GM19043 (cell line): ENCODE measurements at regions not wholly inside any gene's neighbourhood (a gene's known extent, or its start where the extent isn't known, plus 50 kb on each side); places are given as distances from the start of the nearest gene placed in this dataset.

Experiments used
- ATAC-seq: cut with Tn5 transposase; IDR thresholded peaks from one replicate; pipeline ENCODE4 v1.9.1; 2021; ENCODE audit warnings: low read depth; ENCODE audit not compliant: unreplicated experiment

- ATAC-seq = no peak
Observed at GRCh38 chr4:104418286-104418685, 76.4 kb downstream of the CXXC4 start.

GRCh38 chr4:104417357-104417882 lies 77.3 kb downstream of the CXXC4 start:
- no peak for ATAC-seq

- no peak for ATAC-seq
Observed at GRCh38 chr4:104416725-104417356, 77.9 kb downstream of the CXXC4 start.

- no peak for ATAC-seq
Observed at GRCh38 chr4:104413487-104413886, 81.2 kb downstream of the CXXC4 start.

GRCh38 chr4:104412344-104412743 lies 82.3 kb downstream of the CXXC4 start:
- no peak for ATAC-seq

- ATAC-seq = no peak
Observed at GRCh38 chr4:104411502-104411901, 83.2 kb downstream of the CXXC4 start.

GRCh38 chr4:104408878-104409277 lies 85.8 kb downstream of the CXXC4 start:
- no peak for ATAC-seq

GRCh38 chr4:104404361-104404760 lies 90.3 kb downstream of the CXXC4 start:
- no peak for ATAC-seq

- ATAC-seq = no peak
Observed at GRCh38 chr4:104395168-104395614, 99.5 kb downstream of the CXXC4 start.

- ATAC-seq = no peak
Observed at GRCh38 chr4:104394406-104395167, 100.1 kb downstream of the CXXC4 start.

GRCh38 chr4:104393655-104394324 lies 100.9 kb downstream of the CXXC4 start:
- no peak for ATAC-seq

GRCh38 chr4:104385713-104386112 lies 109.0 kb downstream of the CXXC4 start:
- no peak for ATAC-seq

GRCh38 chr4:104382961-104383360 lies 111.7 kb downstream of the CXXC4 start:
- ATAC-seq = no peak

- no peak for ATAC-seq
Observed at GRCh38 chr4:104381729-104382128, 113.0 kb downstream of the CXXC4 start.

GRCh38 chr4:104365618-104366017 lies 129.1 kb downstream of the CXXC4 start:
- ATAC-seq = no peak

GRCh38 chr4:104353481-104353880 lies 141.2 kb downstream of the CXXC4 start:
- no peak for ATAC-seq

- ATAC-seq = no peak
Observed at GRCh38 chr4:104352211-104352610, 142.5 kb downstream of the CXXC4 start.

GRCh38 chr4:104351706-104352105 lies 143.0 kb downstream of the CXXC4 start:
- ATAC-seq = no peak

GRCh38 chr4:104345598-104346242 lies 149.0 kb downstream of the CXXC4 start:
- ATAC-seq = no peak

- ATAC-seq = no peak
Observed at GRCh38 chr4:104344342-104344980, 150.2 kb downstream of the CXXC4 start.
